IPS-20b (cell line): ENCODE measurements at regions not wholly inside any gene's neighbourhood (a gene's known extent, or its start where the extent isn't known, plus 50 kb on each side); places are given as distances from the start of the nearest gene placed in this dataset.

Experiments
- H3K27ac ChIP-seq: one replicate; pipeline ENCODE4 v1.5.1; 2013; ENCODE audit warnings: low read length
- H3K27me3 ChIP-seq: 2 replicates; pipeline ENCODE4 v1.6.1; 2013; ENCODE audit warnings: mild to moderate bottlenecking, low read length, inconsistent platforms; ENCODE audit not compliant: insufficient read depth
- H3K36me3 ChIP-seq: 2 replicates; pipeline ENCODE4 v1.6.1; 2013; ENCODE audit warnings: low read depth, mild to moderate bottlenecking, inconsistent platforms, low read length, moderate library complexity; ENCODE audit not compliant: insufficient read depth
- H3K4me1 ChIP-seq: 2 replicates; pipeline ENCODE4 v1.6.1; 2013; ENCODE audit warnings: mild to moderate bottlenecking, control low read depth, inconsistent platforms, low read length, moderate library complexity; ENCODE audit not compliant: insufficient read depth
- H3K4me3 ChIP-seq: 2 replicates; pipeline ENCODE4 v1.5.1; 2013; ENCODE audit warnings: mild to moderate bottlenecking, low read length, inconsistent platforms
- H3K9ac ChIP-seq: 2 replicates; pipeline ENCODE4 v1.6.1; 2013; ENCODE audit warnings: low read depth, mild to moderate bottlenecking, inconsistent platforms, low read length, moderate library complexity
- H3K9me3 ChIP-seq: 2 replicates; pipeline ENCODE4 v1.6.1; 2013; ENCODE audit warnings: mild to moderate bottlenecking, low read depth, low read length, inconsistent platforms; ENCODE audit not compliant: insufficient read depth

- Histone ChIP-seq H3K9me3 (no peaks in the 10 kb centered on the region), H3K4me1 (no peaks in the 10 kb centered on the region), H3K9ac (no peak overlapping the region), H3K36me3 (no peaks in the 10 kb centered on the region), H3K27me3 (no peaks in the 10 kb centered on the region), H3K4me3 (no peak overlapping the region), H3K27ac (no peak overlapping the region)
These were observed 378.2 kb downstream of the FOXO1 start for GRCh38 chr13:40288259-40288658.

GRCh38 chr13:40290758-40291157 lies 375.7 kb downstream of the FOXO1 start:
- no peaks in the 10 kb centered on the region for H3K27me3 ChIP-seq
- no peak overlapping the region for H3K4me3 ChIP-seq
- H3K9ac ChIP-seq = no peak overlapping the region
- H3K9me3 ChIP-seq = peaks cover 3% of the 10 kb centered on the region; the same call in 1 of the 2 replicates
- no peaks in the 10 kb centered on the region for H3K36me3 ChIP-seq
- H3K4me1 ChIP-seq = no peaks in the 10 kb centered on the region
- H3K27ac ChIP-seq = no peak overlapping the region

GRCh38 chr13:40292108-40292507 lies 374.3 kb downstream of the FOXO1 start:
- no peaks in the 10 kb centered on the region for H3K4me1 ChIP-seq
- H3K9me3 ChIP-seq = peaks cover 17% of the 10 kb centered on the region
- H3K9ac ChIP-seq = no peak overlapping the region
- no peak overlapping the region for H3K4me3 ChIP-seq
- H3K36me3 ChIP-seq = no peaks in the 10 kb centered on the region
- H3K27me3 ChIP-seq = no peaks in the 10 kb centered on the region
- H3K27ac ChIP-seq = no peak overlapping the region

GRCh38 chr13:40292536-40292935 lies 373.9 kb downstream of the FOXO1 start:
- Histone ChIP-seq H3K27ac (no peak overlapping the region), H3K36me3 (no peaks in the 10 kb centered on the region), H3K4me3 (no peak overlapping the region), H3K4me1 (no peaks in the 10 kb centered on the region), H3K9me3 (peaks cover 18% of the 10 kb centered on the region), H3K27me3 (no peaks in the 10 kb centered on the region), H3K9ac (no peak overlapping the region)

- Histone ChIP-seq H3K4me1 (no peaks in the 10 kb centered on the region), H3K36me3 (no peaks in the 10 kb centered on the region), H3K27me3 (no peaks in the 10 kb centered on the region), H3K9me3 (peaks cover 38% of the 10 kb centered on the region), H3K27ac (no peak overlapping the region), H3K9ac (no peak overlapping the region), H3K4me3 (no peak overlapping the region)
These were observed 364.1 kb downstream of the FOXO1 start for GRCh38 chr13:40302351-40302750.

GRCh38 chr13:40304391-40304790 lies 362.1 kb downstream of the FOXO1 start:
- Histone ChIP-seq H3K4me1 (no peaks in the 10 kb centered on the region), H3K36me3 (no peaks in the 10 kb centered on the region), H3K4me3 (no peak overlapping the region), H3K9ac (no peak overlapping the region), H3K27me3 (no peaks in the 10 kb centered on the region), H3K27ac (no peak overlapping the region), H3K9me3 (peaks cover 39% of the 10 kb centered on the region)

- Histone ChIP-seq H3K9me3 (peaks cover 39% of the 10 kb centered on the region), H3K9ac (no peak overlapping the region), H3K27ac (no peak overlapping the region), H3K4me3 (no peak overlapping the region), H3K4me1 (no peaks in the 10 kb centered on the region), H3K27me3 (no peaks in the 10 kb centered on the region), H3K36me3 (no peaks in the 10 kb centered on the region)
These were observed 359.6 kb downstream of the FOXO1 start for GRCh38 chr13:40306817-40307216.

- no peaks in the 10 kb centered on the region for H3K36me3 ChIP-seq
- no peak overlapping the region for H3K9ac ChIP-seq
- H3K27ac ChIP-seq = no peak overlapping the region
These were observed 356.6 kb downstream of the FOXO1 start for GRCh38 chr13:40309881-40310280.

GRCh38 chr13:40311356-40312101 lies 354.9 kb downstream of the FOXO1 start:
- no peak overlapping the region for H3K4me3 ChIP-seq
- no peak overlapping the region for H3K27ac ChIP-seq
- peaks cover 11% of the 10 kb centered on the region; the same call in 1 of the 2 replicates for H3K27me3 ChIP-seq
- no peaks in the 10 kb centered on the region for H3K36me3 ChIP-seq
- peaks cover 9% of the 10 kb centered on the region for H3K9me3 ChIP-seq
- no peaks in the 10 kb centered on the region for H3K4me1 ChIP-seq
- H3K9ac ChIP-seq = no peak overlapping the region

More at GRCh38 chr13:40309881-40310280, 356.6 kb downstream of the FOXO1 start:
- Histone ChIP-seq H3K27me3 (no peaks in the 10 kb centered on the region; the same call in 1 of the 2 replicates), H3K4me1 (no peaks in the 10 kb centered on the region), H3K4me3 (no peak overlapping the region), H3K9me3 (peaks cover 19% of the 10 kb centered on the region)

- H3K4me1 ChIP-seq = peaks cover 7% of the 10 kb centered on the region; the same call in 1 of the 2 replicates
- H3K9ac ChIP-seq = no peak overlapping the region
- no peaks in the 10 kb centered on the region for H3K9me3 ChIP-seq
- no peak overlapping the region for H3K27ac ChIP-seq
- H3K4me3 ChIP-seq = no peak overlapping the region
- H3K27me3 ChIP-seq = peaks cover 11% of the 10 kb centered on the region; the same call in 1 of the 2 replicates
- no peaks in the 10 kb centered on the region for H3K36me3 ChIP-seq
These were observed 352.9 kb downstream of the FOXO1 start for GRCh38 chr13:40313269-40314200.

GRCh38 chr13:40315416-40316064 lies 350.9 kb downstream of the FOXO1 start:
- Histone ChIP-seq H3K4me1 (peaks cover 8% of the 10 kb centered on the region; the same call in 1 of the 2 replicates), H3K9me3 (no peaks in the 10 kb centered on the region), H3K9ac (no peak overlapping the region), H3K4me3 (no peak overlapping the region), H3K27me3 (peaks cover 22% of the 10 kb centered on the region; the same call in 1 of the 2 replicates), H3K27ac (no peak overlapping the region), H3K36me3 (no peaks in the 10 kb centered on the region)
